ENCODE measurements at regions not wholly inside any gene's neighbourhood (a gene's known extent, or its start where the extent isn't known, plus 50 kb on each side); places are given as distances from the start of the nearest gene placed in this dataset.
A peak's percentile ranks its signal among the peaks of the same experiment; 100 is the strongest.

- no peak overlapping the region for H3K4me3 ChIP-seq (ENCODE audit: low read depth, low read length)
- no peak for DNase-seq (ENCODE audit: low read depth)
- no peak for TF ChIP-seq CTCF (IDR thresholded peaks at IDR 0.05; ENCODE audit: low read depth, low read length)
- TF ChIP-seq POLR2A (IDR thresholded peaks at IDR 0.05; ENCODE audit: extremely low read depth, insufficient read length): no peak
Observed at GRCh38 chr18:22690556-22690955, 242.6 kb upstream of the RBBP8 start.

- DNase-seq (ENCODE audit: low read depth): peak; percentile 15
Observed at GRCh38 chr18:22691946-22692710, 241.0 kb upstream of the RBBP8 start.

GRCh38 chr18:22694954-22695353 lies 238.2 kb upstream of the RBBP8 start:
- TF ChIP-seq CTCF (IDR thresholded peaks at IDR 0.05; ENCODE audit: low read depth, low read length) (no peak), MAX (IDR thresholded peaks at IDR 0.05; ENCODE audit: low read depth, low read length) (no peak), MYC (IDR thresholded peaks at IDR 0.05; ENCODE audit: low read depth, low read length) (no peak), POLR2A (IDR thresholded peaks at IDR 0.05; ENCODE audit: extremely low read depth, insufficient read length) (no peak)
- peak; percentile 5 for DNase-seq (ENCODE audit: low read depth)
- no peak overlapping the region for H3K4me3 ChIP-seq (ENCODE audit: low read depth, low read length)

More at GRCh38 chr18:22691946-22692710, 241.0 kb upstream of the RBBP8 start:
- H3K4me3 ChIP-seq (ENCODE audit: low read depth, low read length): no peak overlapping the region
- TF ChIP-seq MYC (IDR thresholded peaks at IDR 0.05; ENCODE audit: low read depth, low read length): no peak
- TF ChIP-seq CTCF (IDR thresholded peaks at IDR 0.05; ENCODE audit: low read depth, low read length): no peak

GRCh38 chr18:22695674-22696073 lies 237.5 kb upstream of the RBBP8 start:
- DNase-seq (ENCODE audit: low read depth): no peak
- no peak for TF ChIP-seq POLR2A (IDR thresholded peaks at IDR 0.05; ENCODE audit: extremely low read depth, insufficient read length)
- TF ChIP-seq MAX (IDR thresholded peaks at IDR 0.05; ENCODE audit: low read depth, low read length): no peak
- no peak overlapping the region for H3K4me3 ChIP-seq (ENCODE audit: low read depth, low read length)

GRCh38 chr18:22697561-22697960 lies 235.6 kb upstream of the RBBP8 start:
- DNase-seq (ENCODE audit: low read depth): no peak
- TF ChIP-seq MAX (IDR thresholded peaks at IDR 0.05; ENCODE audit: low read depth, low read length): no peak
- TF ChIP-seq POLR2A (IDR thresholded peaks at IDR 0.05; ENCODE audit: extremely low read depth, insufficient read length): no peak
- TF ChIP-seq CTCF (IDR thresholded peaks at IDR 0.05; ENCODE audit: low read depth, low read length): no peak
- no peak for TF ChIP-seq MYC (IDR thresholded peaks at IDR 0.05; ENCODE audit: low read depth, low read length)

GRCh38 chr18:22698711-22699110 lies 234.4 kb upstream of the RBBP8 start:
- no peak for TF ChIP-seq POLR2A (IDR thresholded peaks at IDR 0.05; ENCODE audit: extremely low read depth, insufficient read length)
- no peak for TF ChIP-seq MAX (IDR thresholded peaks at IDR 0.05; ENCODE audit: low read depth, low read length)
- no peak for TF ChIP-seq MYC (IDR thresholded peaks at IDR 0.05; ENCODE audit: low read depth, low read length)
- TF ChIP-seq CTCF (IDR thresholded peaks at IDR 0.05; ENCODE audit: low read depth, low read length): no peak

More at GRCh38 chr18:22697561-22697960, 235.6 kb upstream of the RBBP8 start:
- no peak overlapping the region for H3K4me3 ChIP-seq (ENCODE audit: low read depth, low read length)

More at GRCh38 chr18:22698711-22699110, 234.4 kb upstream of the RBBP8 start:
- no peak for DNase-seq (ENCODE audit: low read depth)
- no peak overlapping the region for H3K4me3 ChIP-seq (ENCODE audit: low read depth, low read length)
